ENCODE measurements at regions not wholly inside any gene's neighbourhood (a gene's known extent, or its start where the extent isn't known, plus 50 kb on each side); places are given as distances from the start of the nearest gene placed in this dataset.
"Not testable (repeated sequence)": the region's sequence is repeated elsewhere in the genome, so short reads cannot be mapped to it uniquely, and the experiment has no call there.

DNA sequence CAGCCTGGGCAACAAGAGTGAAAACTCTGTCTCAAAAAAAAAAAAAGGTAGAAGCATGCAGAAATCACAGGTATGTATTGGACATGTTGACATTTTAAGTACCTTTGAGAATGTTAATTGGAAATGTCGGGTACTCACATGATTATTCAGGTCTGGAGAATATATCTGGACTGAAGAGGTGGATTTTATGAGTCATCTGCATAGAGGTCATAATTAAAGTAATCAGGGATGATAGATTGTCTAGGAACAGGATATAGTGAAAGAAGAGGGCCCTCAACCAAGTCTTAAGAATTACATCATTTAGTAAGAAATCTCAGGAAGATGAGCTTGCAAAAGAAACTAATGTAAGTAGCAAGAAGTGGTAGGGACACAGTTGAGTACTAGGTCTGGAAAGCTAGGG, 212.5 kb downstream of the UTRN start:
- no peak for DNase-seq (ENCODE audit: low read depth)
- TF ChIP-seq, protein P1, sequence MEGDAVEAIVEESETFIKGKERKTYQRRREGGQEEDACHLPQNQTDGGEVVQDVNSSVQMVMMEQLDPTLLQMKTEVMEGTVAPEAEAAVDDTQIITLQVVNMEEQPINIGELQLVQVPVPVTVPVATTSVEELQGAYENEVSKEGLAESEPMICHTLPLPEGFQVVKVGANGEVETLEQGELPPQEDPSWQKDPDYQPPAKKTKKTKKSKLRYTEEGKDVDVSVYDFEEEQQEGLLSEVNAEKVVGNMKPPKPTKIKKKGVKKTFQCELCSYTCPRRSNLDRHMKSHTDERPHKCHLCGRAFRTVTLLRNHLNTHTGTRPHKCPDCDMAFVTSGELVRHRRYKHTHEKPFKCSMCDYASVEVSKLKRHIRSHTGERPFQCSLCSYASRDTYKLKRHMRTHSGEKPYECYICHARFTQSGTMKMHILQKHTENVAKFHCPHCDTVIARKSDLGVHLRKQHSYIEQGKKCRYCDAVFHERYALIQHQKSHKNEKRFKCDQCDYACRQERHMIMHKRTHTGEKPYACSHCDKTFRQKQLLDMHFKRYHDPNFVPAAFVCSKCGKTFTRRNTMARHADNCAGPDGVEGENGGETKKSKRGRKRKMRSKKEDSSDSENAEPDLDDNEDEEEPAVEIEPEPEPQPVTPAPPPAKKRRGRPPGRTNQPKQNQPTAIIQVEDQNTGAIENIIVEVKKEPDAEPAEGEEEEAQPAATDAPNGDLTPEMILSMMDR (conservative IDR thresholded peaks at IDR 0.05; ENCODE audit: low read depth, low read length): no peak
- no peak overlapping the region for H3K4me3 ChIP-seq (ENCODE audit: low read depth, low read length)

DNA sequence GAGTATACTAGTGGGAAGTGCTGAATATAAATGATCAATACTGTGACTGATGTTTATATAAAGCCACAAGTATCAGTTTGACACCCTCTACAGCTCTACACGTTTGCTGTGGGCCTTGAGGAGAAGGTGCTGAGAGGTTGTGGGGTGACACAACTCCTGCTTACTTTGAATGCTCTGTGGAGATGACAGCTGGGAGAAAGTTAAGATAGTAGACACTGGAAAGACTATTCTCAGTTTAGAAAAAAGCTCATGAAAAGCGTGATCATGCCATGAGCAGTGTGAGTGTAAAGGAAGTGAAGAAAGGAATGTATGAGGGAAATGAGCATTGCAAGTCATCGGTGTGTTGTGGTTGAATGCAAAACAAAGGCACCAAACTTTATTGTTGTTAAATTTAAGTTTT, 215.8 kb downstream of the UTRN start:
- no peak overlapping the region for H3K4me3 ChIP-seq (ENCODE audit: low read depth, low read length)
- peak; percentile 18 for DNase-seq (ENCODE audit: low read depth)
- TF ChIP-seq, protein P1 (conservative IDR thresholded peaks at IDR 0.05; ENCODE audit: low read depth, low read length): no peak

DNA sequence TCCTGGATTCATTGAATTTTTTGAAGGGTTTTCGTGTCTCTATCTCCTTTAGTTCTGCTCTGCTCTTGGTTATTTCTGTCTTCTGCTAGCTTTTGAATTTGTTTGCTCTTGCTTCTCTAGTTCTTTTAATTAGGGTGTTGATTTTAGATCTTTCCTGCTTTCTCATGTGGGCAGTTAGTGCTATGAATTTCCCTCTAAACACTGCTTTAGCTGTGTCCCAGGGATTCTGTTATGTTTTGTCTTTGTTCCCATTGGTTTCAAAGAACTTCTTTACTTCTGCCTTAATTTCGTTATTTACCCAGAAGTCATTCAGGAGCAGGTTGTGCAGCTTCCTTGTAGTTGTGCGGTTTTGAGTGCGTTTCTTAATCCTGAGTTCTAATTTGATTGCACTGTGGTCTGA, 220.1 kb downstream of the UTRN start:
- H3K4me3 ChIP-seq (ENCODE audit: low read depth, low read length); DNase-seq (ENCODE audit: low read depth): not testable (repeated sequence)

DNA sequence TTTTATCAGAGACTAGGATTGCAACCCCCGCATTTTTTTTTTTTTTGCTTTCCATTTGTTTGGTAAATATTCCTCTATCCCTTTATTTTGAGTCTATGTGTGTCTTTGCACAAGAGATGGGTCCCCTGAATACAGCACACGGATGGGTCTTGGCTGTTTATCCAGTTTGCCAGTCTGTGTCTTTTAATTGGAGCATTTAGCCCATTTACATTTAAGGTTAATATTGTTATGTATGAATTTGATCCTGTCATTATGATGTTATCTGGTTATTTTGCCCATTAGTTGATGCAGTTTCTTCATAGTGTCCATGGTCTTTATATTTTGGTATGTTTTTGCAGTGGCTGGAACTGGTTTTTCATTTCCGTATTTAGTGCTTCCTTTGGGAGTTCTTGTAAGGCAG, 220.9 kb downstream of the UTRN start:
- DNase-seq (ENCODE audit: low read depth); H3K4me3 ChIP-seq (ENCODE audit: low read depth, low read length): not testable (repeated sequence)

DNA sequence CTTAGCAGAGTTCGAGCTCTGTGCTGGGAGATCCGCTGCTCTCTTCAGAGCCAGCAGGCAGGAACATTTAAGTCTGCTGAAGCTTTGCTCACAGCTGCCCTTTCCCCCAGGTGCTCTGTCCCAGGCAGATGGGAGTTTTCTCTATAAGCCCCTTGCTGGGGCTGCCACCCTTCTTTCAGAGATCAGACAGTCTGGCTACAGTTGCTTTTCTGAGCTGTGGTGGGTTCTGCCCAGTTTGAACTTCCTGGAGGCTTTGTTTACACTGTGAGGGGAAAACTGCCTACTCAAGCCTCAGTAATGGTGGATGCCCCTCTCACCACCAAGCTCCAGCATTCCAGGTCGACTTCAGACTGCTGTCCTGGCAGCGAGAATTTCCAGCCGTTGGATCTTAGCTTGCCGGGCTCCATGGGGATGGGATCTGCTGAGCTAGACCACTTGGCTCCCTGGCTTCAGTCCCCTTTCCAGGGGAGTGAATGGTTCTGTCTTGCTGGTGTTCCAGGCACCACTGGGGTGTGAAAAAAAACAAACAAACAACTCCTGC, 222.7 kb downstream of the UTRN start:
- not testable (repeated sequence) for DNase-seq (ENCODE audit: low read depth); H3K4me3 ChIP-seq (ENCODE audit: low read depth, low read length)

DNA sequence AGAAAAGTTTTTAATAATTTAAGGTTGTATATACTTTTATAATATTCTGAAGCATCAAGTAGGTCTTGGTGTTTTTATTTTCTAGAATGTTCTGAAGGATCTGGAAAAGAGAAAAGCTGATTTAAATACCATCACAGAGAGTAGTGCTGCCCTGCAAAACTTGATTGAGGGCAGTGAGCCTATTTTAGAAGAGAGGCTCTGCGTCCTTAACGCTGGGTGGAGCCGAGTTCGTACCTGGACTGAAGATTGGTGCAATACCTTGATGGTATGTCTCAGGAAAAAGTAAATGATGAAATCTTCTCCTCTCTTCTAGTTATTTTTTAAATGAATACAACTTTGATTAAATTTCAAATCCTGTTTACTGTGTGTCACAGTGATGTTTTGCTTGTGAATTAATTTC, 225.7 kb downstream of the UTRN start:
- H3K4me3 ChIP-seq (ENCODE audit: low read depth, low read length): no peak overlapping the region
- TF ChIP-seq, protein P1 (conservative IDR thresholded peaks at IDR 0.05; ENCODE audit: low read depth, low read length): no peak
- DNase-seq (ENCODE audit: low read depth): no peak

DNA sequence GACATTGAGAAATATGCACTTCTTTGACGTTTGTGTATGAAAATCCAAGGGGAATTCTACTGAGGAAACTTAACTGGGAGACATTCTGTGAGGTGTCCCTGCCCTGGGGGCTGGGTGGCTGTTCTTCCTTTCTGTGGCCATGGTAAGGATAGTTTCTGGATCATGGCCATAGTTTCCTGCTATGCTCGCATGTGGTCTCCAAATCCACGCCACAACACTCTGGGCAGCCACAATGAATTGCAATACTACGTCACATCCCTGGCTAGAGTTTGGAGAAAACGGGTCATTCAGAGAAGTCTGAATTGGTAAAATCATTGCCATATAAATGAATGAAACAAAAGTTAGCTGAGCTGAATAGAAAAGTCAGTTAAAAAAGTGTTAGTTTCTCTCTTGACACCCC, 230.6 kb downstream of the UTRN start:
- H3K4me3 ChIP-seq (ENCODE audit: low read depth, low read length): no peak overlapping the region
- DNase-seq (ENCODE audit: low read depth): no peak
- TF ChIP-seq, protein P1 (conservative IDR thresholded peaks at IDR 0.05; ENCODE audit: low read depth, low read length): no peak

DNA sequence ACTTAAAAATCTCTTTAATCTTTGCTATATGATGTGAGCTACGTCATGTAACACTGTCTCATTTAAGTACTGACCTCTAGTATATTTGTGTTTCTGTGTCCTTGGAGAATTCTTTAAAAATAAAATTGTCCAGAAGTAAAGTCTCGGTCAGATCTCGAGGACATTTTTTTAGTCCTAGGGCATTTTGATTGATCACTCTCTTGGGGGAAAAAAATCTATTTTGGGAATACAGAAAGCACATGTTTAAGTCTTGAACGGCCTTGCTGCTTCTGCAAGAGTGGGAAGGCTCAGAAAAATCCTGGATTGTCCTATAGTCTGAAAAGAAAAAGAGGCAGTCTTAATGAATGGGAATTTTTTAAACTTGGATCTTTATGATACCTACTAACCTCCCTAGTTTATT, 234.3 kb downstream of the UTRN start:
- DNase-seq (ENCODE audit: low read depth): no peak
- no peak overlapping the region for H3K4me3 ChIP-seq (ENCODE audit: low read depth, low read length)
- TF ChIP-seq, protein P1 (conservative IDR thresholded peaks at IDR 0.05; ENCODE audit: low read depth, low read length): no peak

All from choroid plexus epithelial cell (primary cell).